GM12878 (cell line): ENCODE measurements at regions not wholly inside any gene's neighbourhood (a gene's known extent, or its start where the extent isn't known, plus 50 kb on each side); places are given as distances from the start of the nearest gene placed in this dataset.

ENCODE experiments used
- ATAC-seq: fragments of 200-7000 bp; cut with Tn5 transposase; 3 replicates; pipeline ENCODE4 v1.9.1; 2020; ENCODE audit warnings: mild to moderate bottlenecking, moderate library complexity
- BruUV-seq: library from RNA; stranded (reverse); fragments of 400-500 nt; replicated peaks from 2 replicates; lab custom pipeline; 2021; lab: Mats Ljungman, UMichigan
- CTCF ChIA-PET: fragments of 300-600 bp; sonication (Branson Sonifier 250); formaldehyde crosslinking; extraction: SDS; loops from one replicate; lab custom pipeline; 2021; ENCODE audit warnings: inconsistent platforms; lab: Yijun Ruan, JAX
- POLR2A ChIA-PET: fragments of 350-600 bp; formaldehyde crosslinking; extraction: SDS; loops from one replicate; lab custom pipeline; 2021; ENCODE audit warnings: inconsistent platforms; lab: Charles Lee
- RAD21 ChIA-PET: fragments of 300-600 bp; sonication (Branson Sonifier 250); formaldehyde crosslinking; loops from one replicate; lab custom pipeline; 2023; ENCODE audit warnings: antibody characterized with exemption; ENCODE audit not compliant: unreplicated experiment; lab: Charles Lee
- SMC1A ChIA-PET: fragments of 300-600 bp; sonication (Branson Sonifier 250); formaldehyde crosslinking; loops from one replicate; lab custom pipeline; 2023; ENCODE audit not compliant: unreplicated experiment, uncharacterized antibody; lab: Charles Lee
- DNase-seq: peaks from one replicate; pipeline ENCODE4 v3.0.0-alpha.2; 2011; ENCODE audit warnings: low read depth, low spot score
- FAIRE-seq: peaks from 3 replicates; lab custom pipeline; 2011; peaks lifted over from hg19 to GRCh38; lab: Jason Lieb, UNC
- H2AFZ ChIP-seq: 2 replicates; pipeline ENCODE4 v1.6.0; 2011; ENCODE audit warnings: low read depth, low read length, control low read depth; ENCODE audit not compliant: control insufficient read depth
- H3K27ac ChIP-seq: 2 replicates; pipeline ENCODE4 v1.5.1; 2011; ENCODE audit warnings: control low read depth; ENCODE audit not compliant: control insufficient read depth, insufficient read depth
- H3K27me3 ChIP-seq, 2 experiments: replicated peaks in 1 of 2; 2 replicates each; pipeline versions ENCODE4 v1.6.0 to v1.6.1; 2011; ENCODE audit warnings: low read length in 1 of 2; ENCODE audit not compliant: control insufficient read depth in 2 of 2, insufficient read depth in 2 of 2
- H3K36me3 ChIP-seq, 2 experiments: 2 replicates each; pipeline ENCODE4 v1.5.1; 2011; ENCODE audit warnings: low read length in 1 of 2; ENCODE audit not compliant: control insufficient read depth in 2 of 2, insufficient read depth in 2 of 2
- H3K4me1 ChIP-seq: 2 replicates; pipeline ENCODE4 v1.6.1; 2011; ENCODE audit warnings: mild to moderate bottlenecking, low read length, moderate library complexity, mixed read lengths; ENCODE audit not compliant: control insufficient read depth, insufficient read depth
- H3K4me2 ChIP-seq: 2 replicates; pipeline ENCODE4 v1.6.0; 2011; ENCODE audit warnings: control low read depth; ENCODE audit not compliant: control insufficient read depth, insufficient read depth
- H3K4me3 ChIP-seq: fragments of 200-600 bp; sonication (generic); 2 replicates; pipeline ENCODE4 v1.5.1; 2016
- H3K79me2 ChIP-seq: 2 replicates; pipeline ENCODE4 v1.6.0; 2011; ENCODE audit warnings: low read length; ENCODE audit not compliant: control insufficient read depth, insufficient read depth
- H3K9ac ChIP-seq: 2 replicates; pipeline ENCODE4 v1.8.0; 2011; ENCODE audit warnings: low read length, control low read depth, mixed read lengths; ENCODE audit not compliant: control insufficient read depth, insufficient read depth
- H3K9me3 ChIP-seq: replicated peaks from 3 replicates; pipeline ENCODE4 v1.5.1; 2011; ENCODE audit warnings: mild to moderate bottlenecking, low read length; ENCODE audit not compliant: control insufficient read depth, insufficient read depth
- H4K20me1 ChIP-seq: 2 replicates; pipeline ENCODE4 v1.6.0; 2011; ENCODE audit not compliant: control insufficient read depth, insufficient read depth
- BMI1 ChIP-seq: fragments of 450-650 bp; IDR thresholded peaks from 2 replicates; pipeline ENCODE4 v1.6.1; 2016; ENCODE audit warnings: mild to moderate bottlenecking, moderate library complexity, borderline replicate concordance
- CBFB ChIP-seq: IDR thresholded peaks from 2 replicates; pipeline ENCODE4 v1.6.1; 2016; ENCODE audit warnings: antibody characterized with exemption, low read depth
- CBX3 ChIP-seq: fragments of 200-600 bp; sonication (generic); IDR thresholded peaks from 2 replicates; pipeline ENCODE4 v1.6.1; 2016; ENCODE audit warnings: low read depth, borderline replicate concordance
- FOXM1 ChIP-seq: IDR thresholded peaks from 2 replicates; pipeline ENCODE4 v1.6.1; 2012; ENCODE audit warnings: low read depth, mild to moderate bottlenecking, inconsistent platforms, low read length, moderate library complexity
- HCFC1 ChIP-seq: fragments of 150-350 bp; IDR thresholded peaks from 2 replicates; pipeline ENCODE4 v1.6.1; 2014; ENCODE audit warnings: low read length
- PRDM15 ChIP-seq: fragments of 450-650 bp; formaldehyde crosslinking; IDR thresholded peaks from 2 replicates; pipeline ENCODE4 v1.4.0; 2020; ENCODE audit warnings: mild to moderate bottlenecking, moderate library complexity
- RFX5 ChIP-seq: IDR thresholded peaks from 2 replicates; pipeline ENCODE4 v1.6.1; 2011; ENCODE audit warnings: low read depth, low read length, improper control_type of control experiment
- RUNX3 ChIP-seq: IDR thresholded peaks from 2 replicates; pipeline ENCODE4 v1.6.1; 2012; ENCODE audit warnings: low read length, inconsistent platforms
- SREBF2 ChIP-seq: IDR thresholded peaks from 2 replicates; pipeline ENCODE4 v1.6.1; 2012; ENCODE audit warnings: mild to moderate bottlenecking, low read length
- ZBTB40 ChIP-seq: fragments of 450-650 bp; IDR thresholded peaks from 2 replicates; pipeline ENCODE4 v1.6.1; 2016; ENCODE audit warnings: mild to moderate bottlenecking, moderate library complexity, borderline replicate concordance
- WGBS: methylation state at CpG from one replicate; pipeline ENCODE4 v1.1.6; 2016; ENCODE audit warnings: low lambda C conversion rate; ENCODE audit not compliant: insufficient replicate concordance, insufficient coverage; ENCODE audit errors: missing lambda C conversion rate; 5-methylcytosine and 5-hydroxymethylcytosine counted together
- in situ Hi-C: fragments of 300-500 bp; cut with MboI; formaldehyde crosslinking; loops from 9 replicates; pipeline ENCODE4 v1.14.3; 2018; ENCODE audit warnings: mixed read lengths
- intact Hi-C: fragments of 100-400 bp; cut with micrococcal nuclease; formaldehyde crosslinking; loops from one replicate; pipeline ENCODE4 v1.14.2; 2022; ENCODE audit not compliant: unreplicated experiment
- TF ChIP-seq, protein P1 (sequence below): IDR thresholded peaks from 2 replicates; pipeline ENCODE4 v1.6.1; 2012; ENCODE audit warnings: low read depth, low read length, improper control_type of control experiment

DNA sequence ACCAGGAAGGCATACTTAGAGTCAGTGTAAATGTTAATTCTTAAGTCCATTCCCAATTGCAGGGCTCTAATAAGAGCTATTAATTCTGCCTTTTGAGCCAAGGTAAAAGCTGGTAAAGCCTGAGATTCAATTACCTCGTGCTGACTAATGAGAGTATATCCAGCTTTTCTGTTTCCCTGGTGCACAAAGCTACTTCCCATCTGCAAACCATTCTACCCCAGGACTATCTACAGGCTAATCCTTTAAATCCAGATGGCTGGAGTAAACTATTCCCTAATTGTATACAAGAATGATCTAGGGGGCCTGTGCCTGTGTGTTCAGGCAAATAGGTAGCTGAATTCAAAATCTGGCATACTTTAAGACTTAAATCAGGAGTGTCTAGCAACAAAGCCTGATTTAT is 365.0 kb downstream of the GPM6A start:
- H4K20me1 ChIP-seq, result no peaks in the 10 kb centered on the region
- intact Hi-C loops, result no loop called here
- no peaks in the 10 kb centered on the region for H3K4me1 ChIP-seq
- ATAC-seq, result no peak
- POLR2A ChIA-PET, result interaction anchor here (1.1 kb wide), 1 partner anchor 18 kb away, joined by 3 read pairs; no protein-coding TSS in a partner anchor
- H3K27ac ChIP-seq, result no peak overlapping the region
- H3K4me2 ChIP-seq, result no peak overlapping the region
- TF ChIP-seq PRDM15 (no peak), SREBF2 (no peak), ZBTB40 (no peak), CBFB (no peak), CBX3 (no peak), RFX5 (no peak), RUNX3 (no peak), HCFC1 (no peak), FOXM1 (no peak), BMI1 (no peak)
- TF ChIP-seq, protein P1, sequence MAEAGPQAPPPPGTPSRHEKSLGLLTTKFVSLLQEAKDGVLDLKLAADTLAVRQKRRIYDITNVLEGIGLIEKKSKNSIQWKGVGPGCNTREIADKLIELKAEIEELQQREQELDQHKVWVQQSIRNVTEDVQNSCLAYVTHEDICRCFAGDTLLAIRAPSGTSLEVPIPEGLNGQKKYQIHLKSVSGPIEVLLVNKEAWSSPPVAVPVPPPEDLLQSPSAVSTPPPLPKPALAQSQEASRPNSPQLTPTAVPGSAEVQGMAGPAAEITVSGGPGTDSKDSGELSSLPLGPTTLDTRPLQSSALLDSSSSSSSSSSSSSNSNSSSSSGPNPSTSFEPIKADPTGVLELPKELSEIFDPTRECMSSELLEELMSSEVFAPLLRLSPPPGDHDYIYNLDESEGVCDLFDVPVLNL, result no peak
- FAIRE-seq, result no peak
- no peaks in the 10 kb centered on the region for H3K9me3 ChIP-seq
- H3K79me2 ChIP-seq, result no peaks in the 10 kb centered on the region
- WGBS, result 0% methylated on average over 1 of the region's 1 CpG
- CTCF ChIA-PET, result interaction anchor here (0.8 kb wide), 1 partner anchor 10 kb away, joined by 3 read pairs; no protein-coding TSS in a partner anchor
- H3K9ac ChIP-seq, result no peak overlapping the region
- H3K36me3 ChIP-seq, result no peaks in the 10 kb centered on the region
- in situ Hi-C loops, result no loop called here
- H3K4me3 ChIP-seq, result no peak overlapping the region
- no TSS peak for BruUV-seq
- H2AFZ ChIP-seq, result no peak overlapping the region
- no peak for DNase-seq
- SMC1A ChIA-PET, result interaction anchor here (1.0 kb wide), 1 partner anchor 11 kb away, joined by 3 read pairs; no protein-coding TSS in a partner anchor
- RAD21 ChIA-PET, result no interaction called here
- no peaks in the 10 kb centered on the region for H3K27me3 ChIP-seq
